ENCODE measurements at regions not wholly inside any gene's neighbourhood (a gene's known extent, or its start where the extent isn't known, plus 50 kb on each side); places are given as distances from the start of the nearest gene placed in this dataset.
"Not testable (repeated sequence)": the region's sequence is repeated elsewhere in the genome, so short reads cannot be mapped to it uniquely, and the experiment has no call there.

DNA sequence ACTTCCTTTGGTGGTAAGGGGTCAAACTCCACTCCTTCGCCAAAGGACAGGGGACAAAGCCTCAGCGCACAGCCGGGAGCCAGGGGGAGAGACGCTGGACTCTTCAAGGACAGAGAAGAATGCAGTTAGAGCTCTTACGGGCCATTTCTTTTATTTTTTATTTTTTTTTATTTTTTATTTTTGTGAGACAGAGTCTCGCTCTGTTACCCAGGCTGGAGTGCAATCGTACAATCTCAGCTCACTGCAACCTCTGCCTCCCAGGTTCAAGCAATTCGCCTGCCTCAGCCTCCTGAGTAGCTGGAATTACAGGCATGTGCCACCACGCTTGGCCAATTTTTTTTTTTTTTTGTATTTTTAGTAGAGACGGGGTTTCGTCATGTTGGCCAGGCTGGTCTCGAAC, 93.2 kb upstream of the RPH3AL start, which contains the start of gene RFLNB:
Gene RFLNB (minus strand): TSS at position 101 of the 400 bp plus-strand sequence.
- not testable (repeated sequence) for DNase-seq (ENCODE audit: low spot score)

DNA sequence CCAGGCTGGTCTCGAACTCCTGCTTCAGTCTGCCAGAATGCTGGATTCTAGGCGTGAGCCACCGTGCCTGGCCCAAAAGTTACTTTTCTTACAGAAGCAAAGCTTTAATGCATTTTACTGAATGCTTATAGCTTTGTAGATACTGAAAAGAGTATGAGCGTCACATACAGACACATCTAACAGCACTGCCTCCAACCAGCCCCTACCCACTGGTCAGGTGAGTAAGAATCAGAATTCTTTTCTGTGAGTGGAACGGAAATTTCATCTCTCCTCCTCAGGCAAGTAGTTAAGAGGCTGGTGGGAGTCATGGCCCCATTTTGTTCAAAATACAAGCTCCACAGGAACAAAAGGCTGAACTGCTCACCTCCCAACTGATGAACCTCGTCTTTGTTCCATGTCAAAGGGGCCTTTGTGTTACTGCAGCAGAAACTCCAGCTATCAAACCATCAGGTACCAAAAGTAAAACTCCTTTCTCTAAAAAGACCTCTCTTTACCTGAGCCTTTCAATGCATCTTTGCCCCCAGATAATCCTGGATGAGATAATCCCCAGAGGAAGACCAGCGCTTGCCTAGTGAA, 92.4 kb upstream of the RPH3AL start:
- no peak for DNase-seq (ENCODE audit: low spot score)

DNA sequence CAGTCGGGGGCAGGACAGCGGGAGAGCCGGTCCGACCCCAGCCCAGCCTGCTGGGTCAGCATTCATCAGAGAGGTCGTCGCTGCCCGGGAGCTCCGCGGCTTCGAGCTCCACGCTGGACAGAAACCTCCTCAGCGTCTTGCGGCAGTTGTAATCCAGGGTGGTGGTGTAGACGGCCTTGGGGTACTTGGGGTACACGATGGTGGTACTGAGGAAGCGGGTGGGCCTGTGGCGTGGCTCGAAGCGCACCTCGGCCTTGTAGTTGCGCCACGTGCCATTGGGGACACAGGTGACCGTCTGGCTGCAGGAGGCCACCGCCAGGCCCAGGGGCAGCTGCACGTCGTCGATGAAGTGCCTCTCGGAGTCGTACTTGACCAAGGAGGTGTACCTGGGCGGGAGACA, 90.5 kb upstream of the RPH3AL start:
- no peak for DNase-seq (ENCODE audit: low spot score)

DNA sequence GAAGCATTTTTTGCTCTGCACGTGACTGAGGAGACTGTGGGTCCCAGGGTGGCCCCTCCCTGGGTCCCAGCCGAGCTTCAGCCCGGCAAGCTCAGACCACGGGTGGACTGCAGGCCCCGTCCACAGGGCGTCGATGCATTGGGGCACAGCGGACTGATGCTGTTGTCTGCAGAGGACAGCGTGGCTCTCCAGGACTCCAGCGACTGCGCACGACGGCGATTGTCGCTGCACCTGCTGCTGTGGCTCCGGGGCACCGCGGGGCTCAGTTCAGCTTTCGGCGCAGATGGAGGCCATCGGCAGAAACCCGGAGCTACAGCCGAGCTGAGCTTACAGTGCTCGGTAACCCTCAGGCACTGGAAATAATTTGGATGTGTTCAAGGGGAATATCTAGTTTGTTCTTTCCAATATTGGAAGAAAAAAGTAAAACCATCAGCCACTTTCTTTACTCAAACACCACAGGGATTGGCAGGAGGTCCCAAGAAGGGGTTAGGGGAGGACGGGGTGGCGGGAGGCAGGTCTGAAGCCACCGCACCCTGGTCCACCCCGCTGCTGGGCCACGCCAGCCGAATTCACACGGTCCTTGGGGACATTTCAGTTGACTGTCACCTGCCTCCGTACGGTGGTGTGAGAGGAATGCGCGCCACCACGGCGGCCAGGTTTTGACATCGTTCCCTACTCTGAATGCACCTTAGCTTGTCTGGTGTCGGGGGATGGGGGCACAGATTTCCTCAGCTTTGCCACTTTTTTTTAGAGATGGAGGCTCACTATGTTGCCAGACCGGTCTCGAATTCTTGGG, 88.7 kb upstream of the RPH3AL start:
- DNase-seq (ENCODE audit: low spot score): no peak

DNA sequence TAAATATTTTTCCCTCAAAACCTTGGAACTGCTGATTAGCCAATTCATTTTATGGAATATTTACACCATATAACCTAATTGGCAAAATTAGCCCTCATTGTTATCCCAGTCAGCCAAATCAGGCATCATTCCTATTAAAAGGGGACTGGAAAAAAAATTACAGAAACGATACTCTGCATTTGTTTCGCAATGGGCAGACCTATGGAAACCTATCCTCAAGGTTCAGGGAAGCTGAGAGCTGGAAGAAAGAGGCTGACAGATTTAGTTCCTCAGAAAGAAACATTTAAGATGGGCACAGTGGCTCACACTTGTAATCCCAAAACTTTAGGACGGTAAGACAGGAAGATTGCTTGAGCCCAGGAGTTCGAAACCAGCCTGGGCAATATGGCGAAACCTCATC, 85.6 kb upstream of the RPH3AL start:
- no peak for DNase-seq (ENCODE audit: low spot score)

DNA sequence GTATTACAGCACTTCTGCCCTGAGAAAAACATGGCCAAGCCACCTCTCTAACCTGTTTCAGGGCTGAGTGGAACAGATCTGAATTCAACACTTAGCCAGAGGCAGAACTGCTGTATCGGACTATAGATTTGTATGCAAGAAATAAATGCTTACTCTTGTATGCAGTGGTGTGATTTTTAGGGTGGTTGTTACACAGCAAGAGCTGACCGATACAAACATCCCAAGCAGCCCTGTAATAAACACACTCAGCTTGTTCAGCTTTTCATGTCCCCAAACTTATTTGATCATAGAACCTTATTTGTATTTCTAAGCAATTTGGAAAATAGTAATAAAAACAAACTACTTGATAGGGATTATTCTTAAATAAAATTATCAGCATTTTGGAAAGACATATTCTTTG, 84.9 kb upstream of the RPH3AL start:
- no peak for DNase-seq (ENCODE audit: low spot score)

DNA sequence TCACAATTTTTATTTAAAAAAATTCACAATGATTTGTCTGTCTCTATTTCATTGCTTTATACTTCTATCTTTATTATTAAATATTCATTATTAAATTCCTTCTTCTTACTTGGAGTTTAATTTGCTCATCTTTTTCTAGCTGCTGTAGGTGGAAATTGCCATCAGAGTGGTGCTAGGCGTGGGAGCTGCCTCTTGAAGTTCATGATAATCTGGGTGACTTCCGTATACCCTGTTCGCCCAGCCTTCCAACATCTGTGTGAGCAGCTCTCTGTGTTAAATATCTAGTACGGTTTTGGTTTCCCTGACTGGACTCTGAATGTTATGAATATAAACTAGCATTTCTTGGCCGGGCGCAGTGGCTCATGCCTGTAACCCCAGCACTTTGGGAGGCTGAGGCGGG, 84.0 kb upstream of the RPH3AL start:
- DNase-seq (ENCODE audit: low spot score): no peak

DNA sequence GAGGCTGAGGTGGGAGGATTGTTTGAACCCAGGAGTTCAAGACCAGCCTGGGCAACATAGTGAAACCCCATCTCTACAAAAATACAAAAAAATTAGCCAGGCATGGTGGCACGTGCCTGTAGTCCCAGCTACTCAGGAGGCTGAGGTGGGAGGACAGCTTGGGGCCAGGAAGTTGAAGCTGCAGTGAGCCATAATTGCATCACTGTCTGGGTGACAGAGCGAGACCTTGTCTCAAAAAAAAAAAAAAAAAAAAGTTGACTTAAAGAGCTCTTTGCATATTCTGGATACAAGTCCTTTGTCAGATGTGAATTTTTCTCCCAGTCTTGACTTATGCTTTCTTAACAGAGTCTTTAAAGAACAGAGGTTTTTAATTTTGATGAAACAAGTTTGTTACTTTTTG, 79.9 kb upstream of the RPH3AL start:
- not testable (repeated sequence) for DNase-seq (ENCODE audit: low spot score)

DNA sequence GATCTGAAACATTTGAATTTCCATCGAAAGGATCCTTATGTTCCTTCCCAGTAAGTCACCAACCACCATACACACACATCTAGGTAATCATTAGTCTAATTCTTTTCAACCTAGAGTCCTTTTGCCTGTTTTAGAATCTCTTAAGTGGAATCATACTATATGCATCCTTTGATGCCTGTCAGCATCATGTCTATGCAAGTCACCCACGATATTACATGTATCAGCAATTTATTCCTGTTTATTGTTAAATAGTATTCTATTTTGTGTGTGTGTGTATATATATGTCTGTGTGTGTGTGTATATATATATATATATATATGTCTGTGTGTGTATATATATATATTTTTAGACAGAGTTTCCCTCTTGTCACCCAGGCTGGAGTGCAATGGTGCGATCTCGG, 78.9 kb upstream of the RPH3AL start:
- DNase-seq (ENCODE audit: low spot score): no peak

DNA sequence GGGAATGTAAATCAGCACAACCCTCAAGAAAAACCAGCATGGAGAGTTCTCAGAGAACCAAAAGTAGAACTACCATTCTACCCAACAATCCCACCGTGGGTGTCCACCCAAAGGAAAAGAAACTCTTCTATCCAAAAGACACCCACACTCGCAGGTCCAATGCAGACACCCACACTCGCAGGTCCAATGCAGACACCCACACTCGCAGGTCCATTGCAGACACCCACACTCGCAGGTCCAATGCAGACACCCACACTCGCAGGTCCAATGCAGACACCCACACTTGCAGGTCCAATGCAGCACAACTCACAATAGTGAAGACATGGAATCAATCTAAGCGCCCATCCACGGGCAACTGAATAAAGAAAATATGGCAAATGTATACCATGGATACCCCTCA, 77.0 kb upstream of the RPH3AL start:
- no peak for DNase-seq (ENCODE audit: low spot score)

DNA sequence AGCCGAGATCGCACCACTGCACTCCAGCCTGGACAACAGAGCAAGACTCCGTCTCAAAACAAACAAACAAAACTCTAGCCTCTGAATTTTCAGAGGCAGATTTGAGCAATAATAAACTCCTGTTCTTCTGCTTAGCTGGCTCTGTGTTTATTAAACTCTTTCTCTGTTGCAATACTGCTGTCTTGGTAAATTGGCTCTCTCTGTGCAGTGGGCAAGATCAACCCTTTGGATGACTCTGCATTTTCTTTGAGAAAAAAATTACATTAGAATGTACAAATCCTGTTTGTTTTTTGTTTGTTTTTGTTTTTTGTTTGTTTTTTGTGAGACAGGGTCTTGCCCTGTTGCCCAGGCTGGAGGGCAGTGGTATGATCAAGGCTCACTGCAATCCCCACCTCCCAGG, 75.8 kb upstream of the RPH3AL start:
- no peak for DNase-seq (ENCODE audit: low spot score)

DNA sequence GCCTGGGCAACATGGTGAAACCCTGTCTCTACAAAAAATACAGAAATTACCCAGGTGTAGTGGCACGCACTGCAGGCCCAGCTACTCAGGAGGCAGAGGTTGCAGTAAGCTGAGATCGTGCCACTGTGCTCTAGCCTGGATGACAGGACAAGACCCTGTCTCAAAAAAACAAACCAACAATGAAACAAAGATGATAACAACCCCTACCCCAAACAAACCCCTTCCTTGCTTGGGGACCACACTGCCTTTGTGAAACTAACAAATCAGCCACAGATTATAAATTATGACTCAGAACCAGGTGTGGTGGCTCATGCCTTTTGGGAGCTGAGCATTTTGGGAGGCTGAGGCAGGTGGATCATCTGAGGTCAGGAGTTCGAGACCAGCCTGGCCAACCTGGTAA, 75.3 kb upstream of the RPH3AL start:
- DNase-seq (ENCODE audit: low spot score): no peak

DNA sequence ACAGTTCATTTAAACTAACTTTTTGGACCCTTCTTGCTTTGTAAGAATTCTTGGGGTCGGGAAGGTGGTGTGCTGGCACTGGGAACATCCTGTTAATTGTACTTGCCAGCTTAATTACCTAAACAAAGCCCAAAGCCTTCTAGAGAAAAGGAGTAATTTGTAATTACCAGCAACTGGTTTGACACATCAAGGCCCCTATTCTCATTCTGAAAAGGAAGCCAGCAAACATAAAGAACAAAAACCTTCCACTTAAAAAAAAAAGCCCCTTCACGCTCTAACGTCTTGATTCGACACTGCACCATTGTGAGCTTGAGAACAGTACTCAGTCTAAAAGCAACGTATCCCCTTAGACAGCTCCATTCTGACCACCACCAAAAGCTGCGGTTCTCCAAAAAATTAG, 74.7 kb upstream of the RPH3AL start:
- no peak for DNase-seq (ENCODE audit: low spot score)

DNA sequence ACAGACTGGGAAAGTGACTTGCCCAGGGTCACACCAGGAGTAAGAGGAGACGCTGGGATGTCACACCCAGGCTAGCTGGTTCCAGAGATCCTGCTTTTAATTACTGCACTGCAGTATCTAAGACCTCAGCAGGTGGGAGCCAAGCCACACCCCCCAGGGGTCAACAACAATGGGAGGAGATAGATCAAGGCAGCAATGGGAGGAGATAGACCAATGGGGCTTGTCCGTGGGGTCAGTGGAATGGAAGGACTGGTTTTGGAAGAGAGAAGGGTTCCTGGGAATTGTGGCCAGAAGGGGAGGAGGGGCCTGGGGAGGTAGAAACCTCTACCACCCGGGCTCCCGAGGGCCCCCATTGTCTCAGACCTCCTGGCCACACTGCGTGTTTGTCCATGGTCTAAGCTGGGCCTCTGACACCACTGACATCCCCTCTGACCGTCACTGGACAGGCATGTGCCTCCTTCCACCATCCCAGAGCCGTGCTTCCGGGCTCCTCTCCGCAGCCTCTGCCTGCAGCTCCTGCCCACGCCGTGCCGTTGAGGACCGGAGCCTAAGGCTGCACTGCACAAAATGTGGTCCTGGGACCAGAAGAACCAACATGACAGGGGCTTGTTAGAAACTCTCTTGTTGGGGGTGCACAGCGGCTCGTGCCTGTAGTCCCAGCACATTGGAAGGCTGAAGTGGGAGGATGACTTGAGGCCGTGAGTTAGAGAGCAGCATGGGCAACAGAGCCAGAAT, 69.8 kb upstream of the RPH3AL start:
- no peak for DNase-seq (ENCODE audit: low spot score)

DNA sequence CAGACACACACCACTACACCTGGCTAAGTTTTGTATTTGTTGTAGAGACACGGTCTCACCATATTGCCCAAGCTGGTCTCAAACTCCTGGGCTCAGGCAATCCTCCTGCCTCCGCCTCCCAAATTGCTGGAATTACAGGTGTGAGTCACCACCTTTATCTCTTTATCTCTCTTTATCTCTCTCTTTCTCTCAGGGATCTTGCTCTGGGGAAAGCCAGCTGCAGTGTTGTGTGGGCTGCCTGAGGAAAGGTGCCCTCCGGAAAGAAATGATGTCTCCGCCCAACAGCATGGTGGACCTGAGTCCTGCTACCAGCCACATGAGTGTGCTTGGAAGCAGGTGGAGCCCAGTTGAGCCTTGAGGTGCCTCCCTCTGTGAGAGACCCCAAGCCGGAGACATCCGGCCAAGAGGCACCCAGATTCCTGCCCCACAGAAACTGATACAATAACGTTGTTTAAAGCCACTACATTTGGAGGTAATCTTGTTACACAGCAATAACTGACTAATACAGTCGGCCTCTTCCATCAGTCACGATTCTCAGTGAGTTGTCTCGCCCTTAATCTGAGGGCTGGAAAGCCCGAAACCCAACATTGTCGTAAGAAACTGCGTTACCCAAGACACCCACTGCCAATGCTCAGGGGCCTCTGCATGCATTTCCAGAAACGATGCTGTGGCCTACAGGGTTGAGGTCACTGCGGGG, 68.0 kb upstream of the RPH3AL start:
- no peak for DNase-seq (ENCODE audit: low spot score)

DNA sequence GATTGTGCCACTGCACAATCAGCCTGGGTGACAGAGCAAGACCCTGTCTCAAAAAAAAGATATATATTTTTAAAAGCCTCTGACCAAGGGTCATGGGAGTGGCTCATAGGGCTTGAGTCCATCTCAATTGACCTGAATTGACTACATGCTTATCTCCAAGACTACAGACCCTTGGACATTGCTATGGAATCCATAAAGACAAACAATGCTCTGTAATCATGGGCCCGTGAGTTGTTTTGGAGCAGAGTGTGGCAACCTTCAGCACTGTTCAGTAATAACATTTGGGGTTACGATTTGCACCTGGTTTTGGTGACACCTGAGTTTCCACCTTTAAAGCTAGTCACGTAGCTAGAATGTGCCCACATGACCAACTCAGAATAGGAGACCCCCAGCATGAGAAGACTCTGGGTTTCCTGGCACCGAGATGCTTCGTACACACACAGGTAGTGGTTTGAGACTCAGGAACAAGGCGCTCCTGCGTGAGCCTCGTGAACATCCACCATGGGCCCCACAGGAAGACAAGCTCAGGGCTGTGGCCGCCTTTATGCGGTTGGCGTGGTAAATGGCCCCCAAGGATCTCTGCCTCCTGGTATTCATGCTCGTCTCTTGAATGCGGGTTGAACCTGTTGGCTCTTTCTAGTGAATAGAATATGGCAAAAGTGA, 66.6 kb upstream of the RPH3AL start:
- no peak for DNase-seq (ENCODE audit: low spot score)

DNA sequence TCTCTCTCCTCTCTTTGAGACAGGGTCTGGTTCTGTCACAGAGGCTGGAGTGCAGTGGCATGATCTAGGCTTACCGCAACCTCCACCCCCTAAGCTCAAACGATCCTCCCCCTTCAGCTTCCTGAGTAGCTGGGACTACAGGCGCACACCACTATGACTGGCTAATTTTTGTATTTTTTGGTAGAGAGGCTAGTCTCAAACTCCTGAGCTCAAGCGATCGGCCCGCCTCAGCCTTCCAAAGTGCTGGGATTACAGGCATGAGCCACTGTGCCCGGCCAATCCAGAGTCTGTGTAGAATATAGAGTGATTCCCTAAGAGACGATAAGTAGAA, 65.8 kb upstream of the RPH3AL start:
- no peak for DNase-seq (ENCODE audit: low spot score)

DNA sequence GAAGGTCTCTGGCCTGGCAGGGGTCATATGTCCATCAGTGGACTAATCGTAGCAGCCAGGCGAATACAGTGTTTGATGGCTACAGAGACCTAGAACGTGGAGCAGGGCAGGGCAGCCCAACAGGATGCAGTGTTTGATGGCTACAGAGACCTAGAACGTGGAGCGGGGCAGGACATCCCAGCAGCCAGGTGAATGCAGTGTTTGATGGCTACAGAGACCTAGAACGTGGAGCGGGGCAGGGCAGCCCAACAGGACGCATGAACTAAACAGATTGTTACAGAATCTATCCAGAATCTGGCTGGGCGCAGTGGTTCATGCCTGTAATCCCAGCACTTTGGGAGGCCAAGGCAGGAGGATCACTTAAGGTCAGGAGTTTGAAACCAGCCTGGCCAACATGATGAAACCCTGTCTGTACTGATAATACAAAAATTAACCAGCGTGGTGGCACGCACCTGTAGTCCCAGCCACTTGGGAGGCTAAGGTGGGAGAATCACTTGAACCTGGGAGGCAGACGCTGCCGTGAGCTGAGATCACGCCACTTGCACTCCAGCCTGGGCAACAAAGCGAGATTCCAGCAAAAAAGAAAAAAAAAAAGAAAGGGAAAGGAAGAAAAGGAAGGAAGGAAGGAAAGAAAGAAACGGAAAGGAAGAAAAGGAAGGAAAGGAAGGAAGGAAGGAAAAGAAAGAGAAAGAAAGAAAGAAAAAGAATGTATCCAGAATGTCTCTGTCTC, 65.2 kb upstream of the RPH3AL start:
- no peak for DNase-seq (ENCODE audit: low spot score)

DNA sequence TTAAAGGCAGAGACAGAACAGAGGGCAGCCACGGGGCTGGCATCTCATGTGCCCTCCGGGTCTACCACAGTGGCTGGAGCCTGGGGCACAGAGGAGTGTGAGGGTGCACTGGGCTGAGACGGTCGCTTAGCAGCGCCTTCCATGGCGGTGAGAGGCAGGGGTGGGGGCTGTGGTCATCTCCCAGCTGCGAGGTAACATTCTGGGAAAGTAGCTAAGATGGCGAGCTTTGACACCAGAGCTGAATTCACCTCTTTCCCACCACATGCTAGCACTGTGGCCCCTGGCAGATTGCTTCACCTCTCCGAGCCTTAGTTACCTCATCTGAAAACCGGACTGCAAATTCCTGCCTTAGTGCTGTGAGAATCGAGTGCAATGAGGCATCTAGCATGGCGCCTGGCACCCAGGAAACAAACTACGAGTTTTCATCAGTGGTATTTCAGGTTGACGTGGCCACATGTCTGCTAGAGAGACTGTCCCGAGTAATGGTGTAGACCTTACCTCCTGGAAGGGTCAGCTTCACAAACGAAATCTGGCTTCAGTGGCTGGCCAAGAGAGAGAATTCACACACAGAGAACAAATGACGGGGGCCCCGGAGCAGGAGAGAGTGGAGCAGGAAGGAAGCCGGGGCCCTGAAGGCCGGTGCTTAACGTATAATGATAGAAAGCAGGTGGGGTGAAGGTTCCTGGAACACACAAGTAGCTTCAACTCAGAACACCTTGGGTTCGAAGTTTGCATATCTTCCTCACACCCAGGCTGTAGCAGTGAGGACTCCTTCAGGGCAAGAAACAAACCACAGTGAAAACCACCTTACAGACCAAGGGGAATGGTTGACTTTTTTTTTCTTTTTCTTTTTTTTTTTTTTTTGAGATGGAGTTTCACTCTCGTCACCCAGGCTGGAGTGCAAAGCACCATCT, 63.9 kb upstream of the RPH3AL start:
- no peak for DNase-seq (ENCODE audit: low spot score)

DNA sequence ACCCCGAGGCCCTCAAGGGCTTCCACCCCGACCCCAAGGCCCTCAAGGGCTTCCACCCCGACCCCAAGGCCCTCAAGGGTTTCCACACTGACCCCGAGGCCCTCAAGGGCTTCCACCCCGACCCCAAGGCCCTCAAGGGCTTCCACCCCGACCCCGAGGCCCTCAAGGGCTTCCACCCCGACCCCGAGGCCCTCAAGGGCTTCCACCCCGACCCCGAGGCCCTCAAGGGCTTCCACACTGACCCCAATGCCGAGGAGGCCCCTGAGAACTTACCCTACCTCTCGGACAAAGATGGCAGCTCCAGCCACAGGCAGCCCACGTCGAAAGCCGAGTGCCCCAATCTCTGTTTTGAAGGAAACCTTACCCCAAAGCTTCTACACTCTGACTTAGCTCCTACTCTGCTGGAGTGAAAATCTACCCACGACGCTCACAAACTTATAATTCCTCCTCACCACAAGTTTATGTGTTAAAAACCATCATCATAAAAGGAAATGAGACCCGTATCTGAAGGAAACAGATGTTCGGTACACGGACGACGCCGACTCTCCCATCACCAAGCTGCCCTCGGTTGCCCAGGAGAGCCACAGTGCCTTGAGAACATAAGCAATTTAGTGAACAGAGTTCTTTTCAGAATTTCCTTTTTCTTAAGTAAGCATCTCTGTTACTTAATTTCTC, 61.2 kb upstream of the RPH3AL start:
- no peak for DNase-seq (ENCODE audit: low spot score)
